HG03139 (cell line): ENCODE measurements at regions not wholly inside any gene's neighbourhood (a gene's known extent, or its start where the extent isn't known, plus 50 kb on each side); places are given as distances from the start of the nearest gene placed in this dataset.

ENCODE experiments used
- ATAC-seq: cut with Tn5 transposase; IDR thresholded peaks from one replicate; pipeline ENCODE4 v1.9.1; 2021; ENCODE audit not compliant: unreplicated experiment

DNA sequence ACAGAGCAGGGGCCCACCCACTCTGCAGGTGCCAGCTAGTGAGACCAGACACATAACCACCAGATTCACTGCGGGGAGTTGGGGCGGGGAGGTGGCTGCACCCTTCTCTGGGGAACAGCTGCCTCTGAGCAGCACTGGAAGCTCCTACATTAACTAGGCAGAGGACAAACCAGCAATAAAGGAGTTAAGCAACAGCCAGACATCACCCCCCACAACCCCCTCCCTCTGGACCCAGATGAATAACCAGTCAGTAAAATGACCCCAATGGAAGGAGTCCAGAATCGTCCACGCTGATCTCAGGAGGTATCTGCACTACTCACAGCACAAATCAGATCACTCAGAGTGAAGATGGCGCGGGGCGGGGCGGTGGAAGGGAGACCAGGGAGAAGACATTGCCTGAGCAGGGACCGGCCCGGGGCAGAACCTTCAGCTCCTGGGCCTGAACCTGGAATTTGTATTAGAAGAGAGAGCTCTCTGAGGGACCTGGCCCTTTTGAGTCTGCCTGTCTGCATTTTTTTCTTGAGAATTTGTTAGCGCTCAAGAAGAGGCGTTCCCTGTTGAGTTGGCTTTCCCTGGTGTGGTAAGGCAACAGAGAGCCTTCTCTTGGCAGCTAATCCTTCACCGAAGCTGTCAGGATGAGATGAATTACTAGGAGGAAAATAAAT is 125.5 kb upstream of the NCAM1 start:
- no peak for ATAC-seq

DNA sequence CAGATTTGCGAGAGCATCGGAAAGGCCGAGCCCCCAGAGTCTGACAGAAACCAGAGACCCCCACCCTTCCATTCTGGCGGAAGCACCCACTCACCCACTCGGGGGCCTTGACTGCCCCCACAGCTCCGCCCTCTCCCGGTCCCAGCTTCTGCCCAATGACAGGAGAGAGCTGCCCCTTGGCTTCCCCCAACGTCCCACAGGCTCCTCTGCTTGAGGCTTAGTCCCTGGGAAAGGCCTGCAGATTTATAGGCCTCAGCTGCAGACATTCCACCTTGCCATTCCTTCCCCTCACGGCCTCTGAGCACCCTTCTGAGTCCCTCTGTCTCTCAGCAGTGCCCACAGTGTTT is 125.0 kb upstream of the NCAM1 start:
- no peak for ATAC-seq

GRCh38 chr11:112837162-112837826 is 123.9 kb upstream of the NCAM1 start:
- ATAC-seq, result no peak

DNA sequence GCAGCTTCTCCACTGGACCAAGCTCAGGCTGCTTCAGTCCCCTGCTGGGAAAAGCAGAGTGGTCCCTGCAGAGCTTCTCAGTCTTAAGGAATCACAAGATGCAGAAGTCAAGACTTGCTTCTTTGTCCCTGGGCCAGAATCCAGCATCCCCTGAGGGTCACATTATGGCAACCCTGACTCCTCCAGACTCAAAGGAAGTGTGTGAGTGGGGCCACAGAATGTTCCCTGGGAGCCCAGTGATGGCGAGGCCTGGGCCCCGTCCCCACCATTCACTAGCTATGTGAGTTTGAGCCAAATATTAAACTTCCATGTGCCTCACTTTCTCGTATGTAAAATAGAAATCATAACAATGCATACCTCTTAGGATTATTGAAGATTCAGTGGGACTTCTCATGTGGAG is 122.2 kb upstream of the NCAM1 start:
- no peak for ATAC-seq

DNA sequence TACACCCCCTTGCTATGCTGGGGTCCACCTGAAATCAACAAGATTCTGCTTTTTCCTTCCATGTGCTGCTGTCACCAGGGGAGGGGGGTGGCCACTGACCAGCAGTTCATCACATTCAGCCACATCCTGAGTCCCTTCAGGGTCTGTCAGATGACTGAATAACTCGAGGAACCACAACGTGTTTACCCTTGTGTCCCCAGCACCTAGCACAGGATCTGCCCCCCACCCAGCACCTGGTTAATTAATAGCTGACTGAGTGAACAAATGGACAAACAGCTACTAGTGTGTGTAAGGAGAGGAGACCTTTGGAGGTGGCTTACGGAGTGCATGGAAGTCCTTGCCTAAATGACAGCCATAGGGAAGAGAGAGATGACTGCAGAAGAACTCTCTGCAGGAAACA is 119.5 kb upstream of the NCAM1 start:
- no peak for ATAC-seq

GRCh38 chr11:112842151-112842550 is 119.1 kb upstream of the NCAM1 start:
- no peak for ATAC-seq

DNA sequence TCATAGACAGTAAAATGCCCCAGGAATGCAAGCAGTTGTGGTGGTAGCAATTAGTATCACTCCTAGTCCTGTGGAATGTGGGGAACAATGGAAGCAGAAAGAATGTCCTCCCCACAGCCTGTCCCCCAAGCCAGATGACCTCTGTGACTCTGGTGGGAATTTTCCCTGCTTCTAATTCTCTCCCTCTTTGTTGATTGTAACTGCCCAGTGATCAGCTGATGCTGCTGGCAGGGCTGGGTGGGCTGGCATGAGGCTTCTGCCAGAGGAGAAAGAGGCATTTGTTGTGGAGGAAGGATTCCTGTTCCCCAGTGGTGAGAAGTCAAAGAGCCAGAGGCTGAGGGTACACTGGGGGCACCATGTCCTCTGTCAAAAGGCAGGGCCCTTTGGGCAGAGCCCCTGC is 116.7 kb upstream of the NCAM1 start:
- ATAC-seq, result no peak

- no peak for ATAC-seq
Observed at GRCh38 chr11:112847568-112847967, 113.7 kb upstream of the NCAM1 start.

DNA sequence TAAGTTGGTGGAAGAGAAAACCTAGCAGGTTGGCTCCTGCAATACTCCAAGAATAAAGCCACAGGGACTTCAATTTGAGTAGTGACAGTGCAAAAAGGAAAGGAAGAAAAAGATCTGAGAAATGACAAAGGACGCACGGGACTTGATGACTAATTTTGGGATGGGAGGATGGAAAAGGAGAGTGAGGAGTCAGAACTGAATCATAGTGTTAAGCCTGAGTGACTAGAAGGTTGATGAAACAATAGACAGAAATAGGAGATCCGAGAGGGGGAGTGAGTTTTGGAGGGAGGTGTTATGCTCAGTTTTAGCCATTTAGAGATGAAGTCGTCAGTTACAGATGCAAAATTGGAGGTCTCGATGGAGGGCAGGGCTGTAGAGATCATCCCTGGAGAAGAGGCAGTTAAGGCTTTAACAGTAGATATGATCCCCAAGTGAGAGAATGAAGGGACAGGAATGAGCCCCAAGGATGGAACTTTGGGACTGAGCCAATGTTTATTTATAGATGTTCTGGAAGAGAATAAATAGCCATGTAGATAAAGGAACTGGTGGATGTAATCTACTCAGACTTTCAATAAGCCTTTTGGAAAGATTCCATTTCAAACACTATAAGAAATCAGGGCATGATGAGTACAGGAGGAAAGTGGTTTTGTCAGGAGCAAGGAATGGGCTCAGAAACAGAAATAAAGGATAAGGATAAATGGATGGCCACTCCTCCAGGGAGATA is 108.9 kb upstream of the NCAM1 start:
- ATAC-seq, result no peak

DNA sequence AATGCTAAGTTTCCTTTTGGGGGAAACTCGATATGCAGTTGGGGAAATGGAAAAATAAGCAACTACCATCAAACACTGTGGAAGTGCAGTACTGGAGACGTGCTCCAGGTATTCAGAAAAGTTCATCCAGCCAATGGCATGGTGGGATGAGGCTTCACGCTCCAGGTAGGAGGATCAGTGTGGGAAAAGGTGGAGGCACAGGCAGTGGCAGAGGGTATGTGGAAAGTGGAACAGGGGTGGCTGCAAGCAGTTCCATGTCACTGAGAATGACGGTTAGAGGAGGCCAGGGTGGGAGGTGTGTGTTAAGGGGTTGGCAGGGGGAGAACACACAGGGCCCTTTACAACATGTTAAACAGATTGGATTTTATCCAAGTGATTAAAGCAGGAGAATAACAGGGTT is 105.1 kb upstream of the NCAM1 start:
- ATAC-seq, result no peak

GRCh38 chr11:112856591-112856990 is 104.6 kb upstream of the NCAM1 start:
- no peak for ATAC-seq

GRCh38 chr11:112858289-112859023 is 102.8 kb upstream of the NCAM1 start:
- no peak for ATAC-seq

GRCh38 chr11:112859787-112860186 is 101.4 kb upstream of the NCAM1 start:
- no peak for ATAC-seq

- ATAC-seq, result no peak
Observed at GRCh38 chr11:112861356-112861755, 99.9 kb upstream of the NCAM1 start.

DNA sequence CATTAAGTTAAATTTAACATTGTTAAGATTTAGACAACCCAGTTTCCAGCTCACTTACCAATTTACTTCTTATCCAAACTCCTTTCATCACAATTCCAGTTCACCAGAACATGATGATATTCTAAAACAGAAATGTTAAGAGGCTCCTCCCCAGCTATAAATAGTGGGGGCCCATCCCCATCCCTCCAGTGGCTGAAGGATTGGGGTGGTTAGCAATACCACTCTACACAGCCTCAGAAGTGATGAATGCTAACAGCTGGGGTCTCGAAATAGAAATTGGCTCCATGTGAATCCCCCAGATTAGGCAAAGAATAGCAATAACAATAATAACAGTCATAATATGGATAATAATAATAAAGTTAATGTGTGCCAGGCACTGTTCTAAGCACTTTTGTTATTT is 97.9 kb upstream of the NCAM1 start:
- ATAC-seq, result no peak

DNA sequence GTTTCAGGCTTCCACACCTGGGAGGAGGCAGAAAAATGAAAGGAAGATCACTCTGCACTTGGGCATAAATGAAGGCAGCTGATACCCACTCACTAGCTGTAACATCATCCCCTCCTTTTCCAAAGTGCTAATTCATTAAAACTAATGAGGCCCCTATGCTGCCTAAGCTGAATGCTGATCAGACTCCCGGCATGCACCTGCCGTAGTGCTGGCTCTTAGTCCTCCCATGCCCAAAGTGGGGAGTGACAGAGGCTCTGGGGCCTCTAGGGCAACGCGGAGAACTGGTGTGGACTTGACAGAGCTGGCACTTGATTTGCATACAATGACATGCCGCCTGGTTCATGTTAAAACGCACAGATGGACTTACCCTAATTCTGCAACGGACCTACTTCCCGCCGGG is 96.5 kb upstream of the NCAM1 start:
- ATAC-seq, result no peak

DNA sequence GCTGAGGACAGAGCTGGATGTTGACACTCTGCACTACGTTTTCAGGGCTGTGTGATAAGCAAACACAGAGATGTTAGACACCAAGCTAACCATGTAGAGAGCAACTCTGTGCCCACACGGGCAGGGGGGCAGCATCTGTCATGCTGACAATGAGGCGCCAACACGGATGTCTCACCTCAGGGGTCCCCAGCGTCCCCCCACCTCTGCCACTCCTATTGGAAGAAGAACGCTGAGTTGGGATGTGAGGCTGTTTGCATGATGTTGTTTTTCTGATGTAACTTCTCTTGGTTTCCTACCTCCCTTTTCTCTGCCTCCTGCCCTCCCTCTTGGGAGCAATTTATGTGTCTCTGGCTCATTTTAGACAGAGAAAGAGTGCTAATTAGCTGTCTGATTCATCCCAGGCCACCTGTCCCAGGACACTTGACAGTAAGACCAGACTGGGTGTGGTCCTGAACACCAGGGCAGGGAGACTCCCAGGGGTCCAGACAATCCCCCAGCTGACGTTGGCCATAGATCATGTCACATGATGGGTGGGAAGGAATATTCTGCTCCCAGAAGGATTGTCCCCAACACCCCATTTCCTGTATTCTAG is 89.2 kb upstream of the NCAM1 start:
- ATAC-seq, result no peak

DNA sequence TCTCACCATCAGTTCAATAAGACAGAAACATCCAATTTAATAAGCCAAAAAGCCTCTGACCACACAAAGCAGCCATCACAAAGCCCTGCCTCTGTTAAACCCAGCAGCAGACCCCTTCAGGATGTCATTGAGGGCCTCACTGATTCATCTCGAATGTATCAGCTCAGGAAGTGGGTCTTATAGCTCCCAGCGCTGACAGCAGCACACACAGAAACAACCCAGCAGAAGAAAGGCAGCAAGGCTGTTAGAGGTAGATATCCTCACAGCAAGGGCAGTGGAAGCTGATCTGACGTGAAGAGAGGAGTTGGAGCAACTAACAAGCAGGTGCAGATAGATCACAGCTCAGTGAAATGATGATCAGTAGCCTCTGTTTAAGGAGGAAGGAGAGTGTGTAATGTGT is 86.2 kb upstream of the NCAM1 start:
- no peak for ATAC-seq

DNA sequence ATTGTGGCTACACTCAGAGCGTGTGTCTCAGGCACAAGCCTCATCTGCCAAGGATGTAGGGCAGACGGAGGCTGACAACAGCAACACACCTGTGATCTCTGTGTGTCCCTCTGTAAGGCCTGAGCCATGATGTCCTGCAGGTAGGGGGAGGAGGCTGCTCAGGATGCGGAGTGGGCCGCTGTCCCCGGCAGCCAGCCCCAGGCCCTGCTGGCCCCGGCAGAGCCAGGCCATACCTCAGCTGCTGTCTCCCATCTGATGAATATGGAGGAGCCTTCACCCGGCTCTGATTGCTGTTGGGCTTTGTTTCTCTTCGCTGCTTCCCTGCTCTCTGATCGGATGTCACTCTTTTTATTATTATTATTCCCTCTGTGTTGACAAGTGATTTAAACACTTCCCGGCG is 83.6 kb upstream of the NCAM1 start:
- no peak for ATAC-seq

DNA sequence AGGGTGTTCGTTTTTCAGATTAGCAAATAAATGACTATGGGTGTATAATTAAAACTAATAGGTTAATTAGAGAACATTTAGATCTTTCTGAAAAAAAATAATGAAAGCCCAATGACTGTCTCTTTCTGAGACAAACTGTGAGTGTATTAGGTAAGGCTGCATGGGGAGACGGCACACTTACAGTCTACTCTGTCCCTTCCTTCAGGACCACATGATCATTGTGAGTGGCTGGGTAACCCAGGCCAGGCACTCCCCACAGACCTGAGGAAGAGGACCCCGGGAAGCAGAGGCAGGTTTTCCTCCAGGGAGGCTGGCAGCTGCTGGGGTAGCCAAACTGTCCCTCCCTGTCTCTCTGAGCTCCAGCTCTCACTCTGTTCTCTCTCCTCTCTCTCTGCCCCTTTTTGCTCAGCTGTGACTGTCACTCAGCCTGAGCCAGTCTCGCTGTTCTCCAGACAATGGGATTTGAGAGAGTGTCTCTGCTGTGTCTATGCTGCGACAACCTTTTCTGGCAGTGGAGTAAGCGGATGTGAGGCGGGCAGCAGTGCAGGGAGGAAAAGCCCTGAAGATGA is 83.1 kb upstream of the NCAM1 start:
- ATAC-seq, result no peak

- ATAC-seq, result no peak
Observed at GRCh38 chr11:112880495-112880894, 80.7 kb upstream of the NCAM1 start.
